SK-N-DZ (cell line): ENCODE measurements at regions not wholly inside any gene's neighbourhood (a gene's known extent, or its start where the extent isn't known, plus 50 kb on each side); places are given as distances from the start of the nearest gene placed in this dataset.
A peak's percentile ranks its signal among the peaks of the same experiment; 100 is the strongest.
"Not testable (repeated sequence)": the region's sequence is repeated elsewhere in the genome, so short reads cannot be mapped to it uniquely, and the experiment has no call there.

Source experiments
- DNase-seq: peaks from one replicate; pipeline ENCODE4 v3.0.0-alpha.2; 2015; ENCODE audit warnings: low spot score

DNA sequence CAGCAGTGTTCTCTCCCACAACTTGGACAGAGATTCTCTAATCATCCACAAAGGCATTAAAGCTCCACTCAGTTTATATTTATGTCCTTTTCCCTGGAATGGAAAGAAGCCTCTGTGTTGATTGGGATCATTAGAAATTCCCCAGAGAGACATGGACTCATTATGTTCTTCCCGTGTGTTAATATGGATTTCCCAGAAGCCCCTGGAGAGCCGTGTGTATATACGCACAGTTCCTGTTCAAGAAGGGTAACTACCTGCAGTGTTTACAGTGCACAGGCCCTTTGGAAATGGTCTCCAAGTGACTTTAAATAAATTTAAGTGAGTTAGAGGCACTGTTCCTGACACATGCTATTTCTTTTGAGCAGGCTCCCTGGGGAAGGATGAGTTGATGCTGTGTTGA is 428.0 kb upstream of the TMTC1 start:
- DNase-seq: no peak

DNA sequence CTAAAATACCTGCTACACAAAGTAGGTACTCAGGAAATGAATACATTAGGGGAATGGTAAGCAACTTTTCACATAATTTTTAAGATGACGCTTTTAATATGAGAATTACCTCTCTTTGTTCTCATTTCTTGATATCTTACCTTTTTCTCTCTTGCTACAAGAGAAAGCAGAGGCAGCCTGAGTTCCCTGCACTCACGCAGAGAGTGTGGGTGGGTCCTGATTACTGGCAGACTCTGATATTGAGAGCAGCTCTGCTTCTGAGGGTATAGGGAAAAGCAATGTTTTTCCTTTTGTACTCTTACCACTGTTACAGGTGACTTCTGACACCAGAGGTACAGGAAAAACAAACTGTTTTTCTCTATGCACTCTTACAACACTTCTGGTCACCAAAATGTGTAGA is 420.2 kb upstream of the TMTC1 start:
- no peak for DNase-seq

DNA sequence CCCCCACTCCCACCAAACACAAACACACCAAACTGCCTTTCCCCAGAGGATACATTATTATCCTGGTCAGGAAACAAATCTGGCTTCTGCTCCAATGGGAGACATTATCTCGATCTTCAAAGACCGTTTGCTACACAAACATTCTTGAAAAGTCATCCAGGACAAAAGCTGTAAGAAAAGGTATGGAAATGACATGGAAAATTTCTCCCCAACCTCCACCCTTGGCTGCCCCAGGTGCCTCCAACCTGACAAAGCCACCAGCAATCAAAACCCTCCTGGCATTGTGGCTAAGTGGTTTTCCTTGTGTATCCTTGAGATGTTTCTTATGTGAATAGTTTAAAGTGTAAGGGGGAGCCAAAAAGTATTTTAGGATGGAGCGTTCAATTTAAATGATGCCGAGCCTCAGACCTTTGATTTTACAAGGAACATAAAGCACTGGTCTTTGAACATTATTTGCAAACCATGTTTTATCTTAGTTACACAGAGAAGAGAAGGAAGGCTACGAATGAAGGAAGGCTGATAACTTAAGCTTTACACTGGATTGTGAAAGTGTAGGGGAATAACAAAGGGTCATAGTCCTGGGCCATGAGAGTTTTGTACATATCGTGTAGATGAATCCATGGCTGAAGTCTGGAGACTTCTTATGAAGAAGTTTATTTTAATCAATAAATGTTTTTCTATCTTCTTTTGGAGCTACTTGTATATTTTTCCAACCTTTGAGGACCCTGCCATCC is 418.9 kb upstream of the TMTC1 start:
- no peak for DNase-seq

DNA sequence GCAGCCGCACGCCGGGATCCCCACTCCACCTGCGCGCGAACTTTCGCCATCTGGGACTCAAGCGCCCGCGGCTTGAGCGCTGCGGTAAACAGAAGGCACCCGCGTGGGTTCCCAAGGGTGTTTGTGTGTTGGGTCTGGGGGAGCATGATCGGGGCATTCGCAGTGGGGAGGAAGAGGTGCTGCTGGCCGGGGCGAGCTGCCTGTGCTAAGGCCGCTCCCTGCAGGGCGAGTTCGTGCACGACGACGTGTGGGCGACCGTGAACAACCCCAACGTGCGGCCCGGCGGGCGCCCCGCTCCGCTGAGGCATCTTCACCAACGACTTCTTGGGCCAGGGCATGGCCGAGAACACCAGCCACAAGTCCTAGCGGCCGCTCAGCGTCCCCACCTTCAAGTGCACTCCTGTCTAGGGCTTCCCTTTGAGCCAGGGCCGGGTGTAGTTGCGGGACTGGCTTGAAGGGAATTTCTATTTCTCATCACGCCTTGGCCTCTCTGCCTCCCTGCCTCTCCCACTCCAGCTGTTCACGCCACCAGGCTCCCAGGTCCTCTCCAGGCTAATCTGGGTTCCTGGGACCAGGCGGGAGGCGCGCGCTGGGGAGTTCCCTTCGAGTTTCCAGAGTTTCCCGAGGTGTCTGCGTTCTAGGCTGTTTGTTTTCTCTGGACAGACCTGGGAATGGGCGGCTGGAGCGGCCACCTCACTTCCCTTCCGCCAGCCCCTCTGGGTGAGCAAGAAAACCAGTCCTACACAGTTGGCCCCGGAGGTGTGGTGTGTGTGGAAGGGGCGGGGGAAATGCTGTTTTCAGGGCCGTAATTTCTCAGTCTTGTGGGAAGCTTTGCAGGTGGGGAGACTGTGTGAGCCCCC is 417.8 kb upstream of the TMTC1 start:
- DNase-seq: no peak

DNA sequence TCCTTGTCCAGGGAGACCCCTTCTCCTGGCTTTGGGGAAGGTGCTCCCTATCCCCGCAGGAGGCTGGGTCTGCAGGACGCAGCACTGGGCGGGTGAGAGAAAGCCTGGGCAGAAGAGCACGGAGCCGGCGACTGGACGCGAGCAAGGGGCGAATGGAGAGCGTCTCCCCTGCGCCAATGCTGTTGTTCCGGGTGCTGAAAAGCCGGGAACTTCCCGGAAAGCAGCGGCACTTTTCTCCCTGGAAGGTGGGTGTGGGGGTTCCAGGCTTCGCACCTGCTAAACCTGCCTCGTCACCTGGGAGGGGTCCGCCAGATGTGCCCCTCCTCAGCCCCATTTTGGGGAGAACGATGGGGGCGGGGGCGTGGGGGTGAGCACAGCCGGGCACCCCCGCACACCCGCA is 417.1 kb upstream of the TMTC1 start:
- no peak for DNase-seq

DNA sequence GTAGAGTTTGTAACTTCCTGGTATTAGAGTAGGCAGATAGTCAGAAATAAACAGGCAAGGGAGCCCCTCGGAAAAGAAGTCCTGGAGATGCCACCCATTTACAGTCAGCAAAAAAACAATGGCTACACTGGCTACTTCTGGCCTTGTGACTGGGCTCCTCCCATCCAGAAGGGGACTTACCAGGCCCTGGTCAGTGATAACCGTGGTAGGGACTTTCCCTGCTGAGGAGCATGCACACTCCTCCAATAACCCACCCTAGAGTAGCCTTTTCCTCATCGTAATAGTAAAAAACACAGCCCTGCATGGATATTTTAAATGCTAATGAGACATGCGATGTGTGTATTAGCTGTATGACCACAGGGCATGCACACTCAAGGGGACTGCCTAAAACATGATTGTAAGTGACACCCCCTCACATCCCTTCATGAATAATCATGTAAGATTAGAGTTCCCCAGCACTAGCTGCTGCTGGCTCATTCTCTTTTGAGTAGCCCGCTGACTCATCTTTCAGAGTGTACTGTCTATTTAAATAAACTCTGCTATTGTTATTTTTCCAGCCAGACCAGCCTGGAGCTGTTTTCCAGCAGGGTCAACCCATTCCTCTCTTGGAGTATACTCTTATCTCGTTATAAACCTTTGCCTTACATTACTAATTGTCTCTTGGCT is 413.8 kb upstream of the TMTC1 start:
- DNase-seq: no peak

DNA sequence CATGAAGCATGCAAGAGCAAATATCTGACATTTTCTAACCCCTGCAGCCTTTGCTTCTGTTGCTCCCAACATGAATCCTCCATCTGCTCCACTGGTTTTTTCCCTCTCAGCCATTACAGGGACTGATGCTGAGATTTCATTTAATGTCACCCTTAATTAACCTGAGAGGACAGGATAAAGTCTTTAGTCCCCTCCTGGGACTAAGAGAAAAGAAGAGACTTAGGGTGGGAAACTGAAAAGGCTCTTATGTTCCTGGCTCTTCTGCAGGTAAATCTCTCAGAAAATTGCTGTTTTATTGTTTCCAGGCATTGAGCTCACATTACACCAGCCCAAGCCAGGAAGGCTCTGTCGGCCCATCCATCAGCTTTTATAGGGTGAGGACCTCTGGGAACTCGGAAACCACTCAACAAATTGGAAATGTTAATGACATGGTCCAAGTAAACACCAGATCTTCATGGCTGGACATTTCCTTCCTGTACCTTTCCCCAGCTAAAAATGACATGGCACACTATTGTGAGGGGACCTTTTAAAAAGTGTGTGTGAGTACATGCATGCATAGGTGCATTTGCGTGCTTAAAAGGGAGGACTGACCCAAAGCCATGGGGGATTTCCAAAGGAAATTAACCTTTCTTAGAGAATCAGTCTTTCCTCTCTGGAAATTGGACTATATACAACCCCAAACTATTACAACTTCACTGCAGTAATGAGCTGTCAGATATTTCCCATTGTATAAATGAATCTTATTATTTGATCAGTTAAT is 408.1 kb upstream of the TMTC1 start:
- DNase-seq: peak; percentile 92

DNA sequence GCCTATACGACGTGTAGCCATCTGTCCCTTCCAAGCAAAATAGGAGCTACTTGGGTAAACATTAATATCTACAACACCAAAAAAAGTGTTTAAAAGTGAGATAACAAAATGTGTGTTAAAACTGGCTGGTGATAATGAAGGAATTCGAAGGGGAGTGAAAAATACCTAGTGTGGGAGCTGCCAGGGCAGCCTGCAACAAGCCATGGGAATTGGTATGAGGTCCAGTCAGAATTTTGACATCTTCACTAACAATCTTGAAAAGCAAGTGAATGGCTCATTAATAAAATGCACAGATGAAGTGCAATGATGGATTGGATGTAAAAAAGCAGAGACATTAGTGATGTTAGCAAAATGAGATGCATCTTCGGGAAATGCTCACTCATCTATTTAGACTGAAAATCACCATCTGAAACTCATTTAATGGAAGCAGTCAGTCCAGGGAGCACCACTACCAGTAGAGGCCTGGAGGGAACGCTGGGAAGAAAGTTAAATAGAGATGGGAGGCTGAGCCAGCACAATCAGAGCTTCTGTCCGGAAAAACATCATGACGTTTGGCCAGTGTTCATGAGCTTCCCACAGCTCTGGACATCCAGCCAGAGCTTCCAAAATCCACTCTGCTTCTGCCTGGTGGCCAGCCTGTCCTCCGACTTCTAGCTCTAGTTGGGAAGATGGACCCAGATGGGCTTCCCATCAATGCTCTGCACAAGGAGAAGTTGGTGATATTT is 405.0 kb upstream of the TMTC1 start:
- DNase-seq: no peak

DNA sequence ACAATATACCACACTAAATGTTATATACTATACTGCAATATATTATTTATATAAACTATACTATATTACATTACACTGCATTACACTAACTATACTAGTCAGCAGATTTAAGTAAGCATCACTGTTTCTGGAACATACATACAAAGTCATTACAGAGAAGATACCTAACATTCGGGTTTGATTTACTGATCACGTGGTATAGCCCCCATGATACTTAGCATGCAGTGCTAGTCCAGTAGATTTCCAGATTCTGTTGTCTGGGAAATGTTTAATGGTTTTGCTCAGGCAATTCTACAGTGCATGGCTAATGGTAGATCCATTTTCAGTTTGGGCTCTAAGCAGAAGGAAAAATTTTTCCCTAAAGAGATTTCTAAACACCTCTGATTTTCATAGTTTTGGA is 403.7 kb upstream of the TMTC1 start:
- no peak for DNase-seq

DNA sequence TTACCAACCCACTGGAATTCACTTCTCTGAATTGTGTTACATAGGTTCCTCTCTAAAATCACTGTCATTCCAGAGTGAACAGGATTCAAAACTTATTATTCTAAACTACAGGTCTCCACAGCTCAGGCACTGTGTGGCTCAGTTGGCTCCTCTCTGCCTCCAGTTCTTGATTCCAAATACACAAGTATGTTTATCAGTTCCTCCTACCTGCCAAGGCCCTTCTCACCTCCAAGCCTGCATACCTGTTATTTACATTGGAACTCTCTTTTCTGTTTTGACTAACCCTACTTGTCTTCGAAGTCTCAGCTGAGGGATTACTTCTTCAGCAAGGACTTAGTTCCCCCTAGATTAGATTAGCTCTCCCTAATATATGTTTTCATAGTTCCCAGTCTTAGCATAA is 397.6 kb upstream of the TMTC1 start:
- no peak for DNase-seq

DNA sequence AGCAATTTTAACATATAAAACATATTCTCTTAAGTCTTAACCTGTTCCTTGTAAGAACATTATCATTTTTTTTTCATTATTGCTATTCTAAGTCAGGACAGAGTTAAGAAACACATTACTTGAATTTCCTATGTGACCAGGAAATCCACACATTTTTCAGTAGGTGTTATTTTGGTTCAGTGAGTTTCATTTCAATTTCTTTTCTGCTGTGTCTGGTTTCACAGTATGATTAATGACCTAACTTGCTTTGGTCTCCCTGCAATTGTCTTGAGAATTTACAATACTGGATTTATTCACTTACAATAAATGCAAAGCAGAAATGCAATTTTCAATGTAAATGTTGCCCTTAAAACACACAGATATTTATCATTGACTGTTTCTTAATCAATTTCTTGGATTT is 396.9 kb upstream of the TMTC1 start:
- DNase-seq: no peak

DNA sequence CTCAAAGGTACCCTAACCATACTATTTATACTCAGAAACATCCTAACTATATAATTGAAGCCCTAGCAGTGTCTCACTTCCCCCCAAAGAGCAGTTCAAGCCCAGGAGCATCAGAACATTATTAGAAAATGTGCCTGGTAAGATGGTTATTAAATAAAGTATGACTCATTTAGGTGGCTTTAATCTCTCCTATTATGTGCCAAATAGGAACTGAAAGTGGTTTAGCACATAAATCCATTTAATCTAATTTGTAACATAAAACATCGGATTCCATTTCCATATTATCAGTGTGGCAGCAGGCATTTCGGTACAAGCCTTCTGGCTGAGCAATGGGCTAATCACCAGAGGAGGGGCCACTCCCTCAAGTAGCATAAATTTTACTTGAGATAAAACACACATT is 395.2 kb upstream of the TMTC1 start:
- no peak for DNase-seq

DNA sequence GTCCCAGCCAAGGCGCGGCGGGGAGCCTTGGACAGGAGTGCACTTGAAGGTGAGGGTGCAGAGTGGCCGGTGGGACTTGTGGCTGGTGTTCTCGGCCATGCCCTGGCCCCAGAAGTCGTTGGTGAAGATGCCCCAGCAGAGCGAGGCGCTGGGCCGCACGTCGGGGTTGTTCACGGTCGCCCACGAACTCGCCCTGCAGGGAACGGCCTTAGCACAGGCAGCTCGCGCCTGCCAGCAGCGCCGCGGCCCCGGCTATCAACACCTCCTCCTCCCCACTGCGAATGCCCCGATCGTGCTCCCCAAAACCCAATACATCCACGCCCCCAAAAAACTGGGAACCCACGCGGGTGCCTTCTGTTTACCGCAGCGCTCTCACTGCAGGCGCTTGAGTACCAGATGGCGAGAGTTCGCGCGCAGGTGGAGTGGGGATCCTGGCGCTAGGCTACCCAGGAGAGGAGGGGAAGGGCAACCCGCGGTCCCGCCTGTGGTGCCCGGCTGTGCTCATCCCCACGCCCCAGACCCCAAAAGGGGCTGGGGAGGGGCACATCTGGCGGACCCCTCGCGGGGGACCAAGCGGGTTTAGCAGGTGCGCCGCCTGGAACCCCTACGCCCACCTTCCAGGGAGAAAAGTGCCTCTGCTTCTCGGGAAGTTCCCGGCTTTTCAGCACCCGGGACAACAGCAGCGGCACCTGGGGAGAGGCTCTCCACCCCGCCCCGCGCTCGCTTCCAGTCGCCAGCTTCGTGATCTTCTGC is 386.3 kb upstream of the TMTC1 start:
- DNase-seq: no peak

DNA sequence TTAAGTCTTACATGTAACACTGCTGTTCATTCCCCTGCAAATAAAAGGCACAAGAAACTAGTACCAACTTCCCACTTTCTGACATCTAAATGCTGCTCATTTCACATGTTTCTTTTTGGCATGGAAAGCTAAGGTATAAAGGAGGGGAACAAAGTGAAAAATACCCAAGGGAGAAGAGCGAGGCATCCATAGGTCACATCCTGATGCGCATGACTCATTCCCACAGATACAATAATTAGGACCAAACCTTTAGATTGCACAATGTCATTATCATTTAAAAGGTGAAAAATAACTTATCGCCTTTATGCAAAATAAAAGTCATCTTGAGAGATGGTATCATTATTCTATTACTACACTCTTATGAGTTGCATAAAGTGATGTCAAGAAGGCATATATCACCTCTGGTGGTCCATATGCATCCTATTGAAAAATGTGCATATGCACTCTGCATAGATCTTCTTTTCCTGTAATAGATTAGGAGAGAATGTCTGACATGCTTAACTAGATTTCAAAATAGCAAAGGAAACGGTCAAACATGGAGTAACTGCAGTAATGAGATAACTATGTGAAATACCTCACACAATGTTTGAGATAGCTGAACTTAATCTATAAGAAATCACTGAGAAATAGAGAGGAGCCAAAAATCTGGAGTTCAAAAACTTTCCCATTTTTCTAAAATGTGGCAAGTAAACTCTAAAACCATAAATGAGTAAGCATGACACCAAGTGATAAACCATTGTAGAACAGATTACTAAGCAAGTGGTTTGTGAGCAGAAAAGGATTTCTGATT is 382.5 kb upstream of the TMTC1 start:
- DNase-seq: no peak

DNA sequence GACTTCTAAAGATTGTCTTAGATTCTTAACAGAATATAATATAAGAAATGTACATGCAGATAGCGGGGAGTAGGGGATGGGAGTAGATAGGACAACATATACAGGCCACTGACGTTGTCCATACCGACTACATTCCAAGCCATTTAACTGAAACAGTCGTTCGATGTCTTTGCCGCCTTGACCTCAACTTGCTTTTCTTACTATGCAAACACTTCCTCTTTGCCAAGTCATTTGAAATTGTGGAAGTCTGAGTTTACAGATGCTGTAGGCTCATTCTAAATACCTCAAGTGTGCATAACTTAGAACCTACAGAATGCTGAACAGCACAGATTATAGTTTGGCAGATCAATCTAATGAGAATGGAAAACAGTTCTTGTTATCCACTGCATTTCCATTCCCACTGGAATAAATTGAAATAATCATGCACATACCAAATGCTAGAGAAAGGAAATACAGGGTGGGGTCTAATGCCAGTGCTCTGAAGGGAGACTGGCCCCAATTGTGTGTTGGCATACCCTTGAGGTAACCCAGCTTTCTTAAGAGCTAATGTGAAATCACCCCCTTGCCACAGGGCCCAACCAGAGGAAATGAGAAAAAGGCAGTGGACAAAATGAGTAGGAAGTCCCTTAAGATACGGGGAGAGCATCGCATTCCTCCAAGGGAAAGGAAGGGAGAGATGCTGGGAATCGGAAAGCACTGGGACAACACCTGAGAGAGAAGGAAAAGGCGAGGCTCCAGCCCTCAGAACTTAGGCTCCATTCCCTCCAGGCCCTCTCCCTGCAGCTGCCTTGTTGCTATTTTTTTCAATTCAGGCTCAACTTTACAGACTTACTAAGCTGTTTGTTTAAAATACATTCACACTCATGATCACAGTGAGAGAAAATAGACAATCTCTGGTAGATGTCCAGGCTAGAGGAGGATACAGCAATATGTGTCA is 380.9 kb upstream of the TMTC1 start:
- DNase-seq: no peak

DNA sequence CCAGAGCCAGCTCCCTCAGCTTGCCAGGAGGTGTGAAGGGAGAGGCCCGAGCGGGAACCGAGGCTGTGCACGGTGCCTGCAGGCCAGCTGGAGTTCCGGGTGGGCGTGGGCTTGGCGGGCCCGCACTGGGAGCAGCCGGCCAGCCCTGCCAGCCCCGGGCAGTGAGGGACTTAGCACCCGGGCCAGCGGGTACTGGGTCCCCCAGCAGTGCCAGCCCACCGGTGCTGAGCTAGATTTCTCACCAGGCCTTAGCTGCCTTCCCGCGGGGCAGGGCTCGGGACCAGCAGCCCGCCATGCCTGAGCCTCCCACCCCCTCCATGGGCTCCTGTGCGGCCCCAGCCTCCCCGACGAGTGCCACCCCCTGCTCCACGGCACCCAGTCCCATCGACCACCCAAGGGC is 373.1 kb upstream of the TMTC1 start:
- not testable (repeated sequence) for DNase-seq

DNA sequence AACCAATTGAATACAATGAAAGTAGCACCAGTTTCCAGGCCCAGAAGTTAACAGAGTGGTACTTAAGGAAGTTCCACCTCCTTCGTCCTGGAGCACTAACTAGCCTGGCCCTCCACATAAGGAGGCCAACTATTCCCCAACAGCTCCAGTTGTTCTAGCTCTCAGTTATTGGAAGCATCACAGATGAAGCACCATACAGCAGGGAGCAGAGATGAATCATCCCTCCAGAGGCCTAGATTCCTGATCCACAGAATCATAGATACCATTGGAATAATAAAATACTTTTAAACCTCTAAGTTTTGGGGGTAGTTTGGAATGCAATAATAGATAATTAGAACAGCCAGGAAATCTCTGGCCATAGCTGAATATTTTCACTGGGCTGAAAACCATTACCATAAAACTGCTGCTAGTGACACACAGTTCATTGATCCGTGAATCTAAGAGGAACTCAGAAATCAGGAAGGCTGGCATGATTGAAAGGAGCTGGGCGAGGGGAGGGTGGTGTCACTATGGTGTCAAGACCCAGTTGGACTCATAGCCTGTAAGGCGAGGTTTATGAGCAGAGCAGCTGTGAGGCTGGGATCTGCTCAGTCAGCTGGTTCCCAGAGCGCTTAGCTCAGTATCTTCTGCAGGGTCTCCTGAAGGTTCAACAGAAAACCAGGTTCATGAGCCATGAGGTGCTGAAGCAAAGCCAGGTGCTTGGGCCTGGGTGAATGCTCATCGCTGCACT is 371.4 kb upstream of the TMTC1 start:
- no peak for DNase-seq

DNA sequence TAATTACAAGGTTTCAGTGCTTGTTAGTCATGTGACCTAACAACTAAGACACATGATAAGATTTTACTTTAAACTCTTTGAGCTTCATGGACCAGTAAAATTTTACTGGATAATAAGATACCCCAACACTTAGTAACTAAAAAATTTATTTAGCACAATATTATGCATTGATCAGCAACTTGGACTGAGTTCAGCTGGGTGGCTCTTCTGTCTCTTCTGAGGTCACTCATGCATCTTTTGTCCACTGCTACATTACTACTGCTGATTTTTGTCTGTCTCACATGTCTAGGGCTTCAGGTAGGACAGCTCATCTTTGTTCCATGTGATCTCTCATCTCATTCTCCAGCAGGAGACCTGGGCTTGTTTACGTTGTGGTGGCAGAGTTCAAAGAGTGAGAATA is 370.2 kb upstream of the TMTC1 start:
- no peak for DNase-seq
